Prostate gland (tissue), 2 donors: ENCODE measurements at regions not wholly inside any gene's neighbourhood (a gene's known extent, or its start where the extent isn't known, plus 50 kb on each side); places are given as distances from the start of the nearest gene placed in this dataset.
"Not testable (repeated sequence)": the region's sequence is repeated elsewhere in the genome, so short reads cannot be mapped to it uniquely, and the experiment has no call there.

Experiments used
- CTCF ChIP-seq, 4 experiments: fragments of 200-600 bp in 2 of 4; fragments of 450-650 bp in 2 of 4; sonication (generic) in 2 of 4; IDR thresholded peaks; 1 replicate in 3 of 4; 2 replicates in 1 of 4; pipeline ENCODE4 v1.5.1; 2016 to 2019; ENCODE audit warnings: antibody characterized with exemption in 4 of 4, mild to moderate bottlenecking in 2 of 4, moderate library complexity in 2 of 4
- POLR2A ChIP-seq: fragments of 450-650 bp; IDR thresholded peaks from one replicate; pipeline ENCODE4 v1.6.1; 2016; ENCODE audit warnings: antibody characterized with exemption, mild to moderate bottlenecking
- POLR2AphosphoS5 ChIP-seq: sonication (generic); formaldehyde crosslinking; IDR thresholded peaks from one replicate; pipeline ENCODE4 v1.6.1; 2017; ENCODE audit warnings: antibody characterized with exemption

GRCh38 chr1:25116117-25116516 lies 116.2 kb downstream of the SYF2 start:
- TF ChIP-seq POLR2AphosphoS5; CTCF (IDR thresholded peaks at IDR 0.05); POLR2A: not testable (repeated sequence)
